ENCODE measurements at regions not wholly inside any gene's neighbourhood (a gene's known extent, or its start where the extent isn't known, plus 50 kb on each side); places are given as distances from the start of the nearest gene placed in this dataset.
A peak's percentile ranks its signal among the peaks of the same experiment; 100 is the strongest.

DNA sequence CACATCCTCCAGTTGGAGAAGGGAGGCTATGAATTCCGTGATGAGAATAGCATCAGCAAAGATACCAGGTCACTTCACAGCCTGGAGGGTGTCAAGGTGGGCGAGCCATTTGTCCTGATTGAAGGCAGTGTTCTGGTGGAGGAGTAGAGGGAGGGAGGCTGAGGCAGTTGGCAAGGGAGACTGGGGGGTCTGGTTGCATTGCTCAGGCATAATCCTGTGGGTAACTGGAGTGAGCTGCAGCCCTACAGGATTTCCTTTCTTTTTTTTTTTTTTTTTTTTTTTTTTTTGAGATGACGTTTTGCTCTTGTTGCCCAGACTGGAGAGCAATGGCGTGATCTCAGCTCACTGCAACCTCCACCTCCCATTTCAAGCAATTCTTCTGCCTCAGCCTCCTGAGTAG, 223.9 kb upstream of the KLF4 start:
- Histone ChIP-seq H2AFZ (ENCODE audit: low read depth, low read length) (no peak overlapping the region), H3K4me1 (ENCODE audit: control insufficient read depth, extremely low read depth, insufficient read depth, low read length) (peaks cover 16% of the 10 kb centered on the region), H3K27me3 (ENCODE audit: control insufficient read depth in 2 of 2, insufficient read depth in 2 of 2, low read length in 2 of 2) (peaks cover 14 to 16% of the 10 kb centered on the region in 2 experiments), H4K20me1 (replicated peaks; ENCODE audit: control insufficient read depth, extremely low read depth, insufficient read depth, low read length) (no peaks in the 10 kb centered on the region), H3K9ac (replicated peaks; ENCODE audit: extremely low read depth, insufficient read depth, low read length) (no peak overlapping the region), H3K79me2 (ENCODE audit: control insufficient read depth, insufficient read depth, low read length) (no peaks in the 10 kb centered on the region), H3K9me3 (replicated peaks; ENCODE audit: control insufficient read depth, insufficient read depth, low read length) (no peaks in the 10 kb centered on the region), H3K36me3 (ENCODE audit: control insufficient read depth in 2 of 2, extremely low read depth in 1 of 2, insufficient read depth in 2 of 2, low read length in 2 of 2) (no peaks in the 10 kb centered on the region), H3K4me3 (replicated peaks in 1 of 3; ENCODE audit: insufficient read depth in 1 of 3, low read depth in 1 of 3, low read length in 3 of 3) (no peak overlapping the region), H3K9me1 (replicated peaks; ENCODE audit: control insufficient read depth, extremely low read depth, insufficient read depth, low read length) (no peaks in the 10 kb centered on the region), H3K27ac (ENCODE audit: insufficient read depth, low read depth, low read length) (no peak overlapping the region), H3K4me2 (ENCODE audit: insufficient read depth, low read length) (no peak overlapping the region)
- ChIA-PET CTCF (interaction anchor here (0.7 to 1.3 kb wide), 2 partner anchors 9 to 41 kb away, joined by 3 read pairs; no protein-coding TSS in a partner anchor), POLR2A (no interaction called here)
- FAIRE-seq (no peak), DNase-seq (ENCODE audit: low read depth, low spot score) (no peak)
- dilution Hi-C loops (cut with MboI; ENCODE audit: extremely low pct_ligation_motif_present, low sequenced_read_pairs): no loop called here
- intact Hi-C loops (cut with micrococcal nuclease): loop anchor here (10.0 kb wide), 1 partner anchor 431 kb away; no protein-coding TSS in a partner anchor
- BruUV-seq (replicated peaks): no TSS peak
- no peak for TF ChIP-seq FOS (IDR thresholded peaks at IDR 0.05; ENCODE audit: borderline replicate concordance, insufficient read depth, low read length)

DNA sequence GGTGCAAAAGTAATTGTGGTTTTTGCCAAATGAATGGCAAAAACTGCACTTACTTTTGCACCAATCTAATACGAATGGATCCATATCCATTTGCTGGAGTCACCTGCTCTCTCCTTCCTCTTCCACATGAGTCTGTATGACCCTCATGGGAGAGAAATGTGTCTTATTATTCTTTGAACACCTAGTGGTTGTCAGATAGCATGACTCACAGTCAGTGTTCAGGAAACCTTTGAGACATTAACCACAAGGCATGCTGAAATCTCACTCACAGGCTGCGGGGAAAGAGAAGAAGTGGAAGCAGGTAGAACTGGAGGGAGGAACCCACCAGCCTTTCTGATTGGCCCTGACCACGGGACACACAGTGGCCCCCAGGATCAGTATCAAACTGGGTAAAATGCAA, 222.8 kb upstream of the KLF4 start:
- CTCF ChIA-PET: interaction anchor here (0.6 to 1.3 kb wide), 4 partner anchors 10 to 225 kb away, joined by 3 to 6 read pairs (median 3); no protein-coding TSS in a partner anchor
- H4K20me1 ChIP-seq (replicated peaks; ENCODE audit: control insufficient read depth, extremely low read depth, insufficient read depth, low read length): no peaks in the 10 kb centered on the region
- H3K27me3 ChIP-seq (ENCODE audit: control insufficient read depth in 2 of 2, insufficient read depth in 2 of 2, low read length in 2 of 2): peaks cover 14 to 23% of the 10 kb centered on the region in 2 experiments
- POLR2A ChIA-PET: no interaction called here
- peak overlapping the region; percentile 12 for H3K4me2 ChIP-seq (ENCODE audit: insufficient read depth, low read length)
- no peak overlapping the region for H2AFZ ChIP-seq (ENCODE audit: low read depth, low read length)
- TF ChIP-seq JUN (IDR thresholded peaks at IDR 0.05; ENCODE audit: borderline replicate concordance, insufficient read depth, insufficient read length, low read depth) (no peak), FOS (IDR thresholded peaks at IDR 0.05; ENCODE audit: borderline replicate concordance, insufficient read depth, low read length) (peak; percentile 72)
- H3K4me1 ChIP-seq (ENCODE audit: control insufficient read depth, extremely low read depth, insufficient read depth, low read length): peaks cover 16% of the 10 kb centered on the region
- no peaks in the 10 kb centered on the region for H3K9me1 ChIP-seq (replicated peaks; ENCODE audit: control insufficient read depth, extremely low read depth, insufficient read depth, low read length)
- DNase-seq (ENCODE audit: low read depth, low spot score) (peak; percentile 24), FAIRE-seq (no peak)
- H3K4me3 ChIP-seq (replicated peaks in 1 of 3; ENCODE audit: insufficient read depth in 1 of 3, low read depth in 1 of 3, low read length in 3 of 3): no peak overlapping the region
- no peaks in the 10 kb centered on the region for H3K36me3 ChIP-seq (ENCODE audit: control insufficient read depth in 2 of 2, extremely low read depth in 1 of 2, insufficient read depth in 2 of 2, low read length in 2 of 2)
- dilution Hi-C loops (cut with MboI; ENCODE audit: extremely low pct_ligation_motif_present, low sequenced_read_pairs) (no loop called here), intact Hi-C loops (cut with micrococcal nuclease) (loop anchor here (1.0 to 10.0 kb wide), 2 partner anchors 43 to 432 kb away; no protein-coding TSS in a partner anchor)
- H3K9me3 ChIP-seq (replicated peaks; ENCODE audit: control insufficient read depth, insufficient read depth, low read length): no peaks in the 10 kb centered on the region
- H3K9ac ChIP-seq (replicated peaks; ENCODE audit: extremely low read depth, insufficient read depth, low read length): no peak overlapping the region
- no peak overlapping the region for H3K27ac ChIP-seq (ENCODE audit: insufficient read depth, low read depth, low read length)
- no TSS peak for BruUV-seq (replicated peaks)
- H3K79me2 ChIP-seq (ENCODE audit: control insufficient read depth, insufficient read depth, low read length): no peaks in the 10 kb centered on the region

Data from endothelial cell of umbilical vein (primary cell).